ENCODE measurements at regions not wholly inside any gene's neighbourhood (a gene's known extent, or its start where the extent isn't known, plus 50 kb on each side); places are given as distances from the start of the nearest gene placed in this dataset.
"Not testable (repeated sequence)": the region's sequence is repeated elsewhere in the genome, so short reads cannot be mapped to it uniquely, and the experiment has no call there.

GRCh38 chr9:28491121-28491520 lies 917.8 kb upstream of the C9orf72 start:
- Histone ChIP-seq H3K27me3 (replicated peaks; ENCODE audit: control insufficient read depth, insufficient read depth, low read length) (no peaks in the 10 kb centered on the region), H3K9me3 (ENCODE audit: control insufficient read depth, low read length) (no peaks in the 10 kb centered on the region), H3K36me3 (ENCODE audit: control insufficient read depth, insufficient read depth, low read length, severe bottlenecking) (no peaks in the 10 kb centered on the region), H3K9ac (ENCODE audit: low read length) (no peak overlapping the region), H3K4me3 (ENCODE audit: low read length) (no peak overlapping the region), H3K4me1 (ENCODE audit: control insufficient read depth, insufficient read depth, low read length) (no peaks in the 10 kb centered on the region)
- DNase-seq (ENCODE audit: low read depth), result no peak

GRCh38 chr9:28498168-28498567 lies 924.9 kb upstream of the C9orf72 start:
- not testable (repeated sequence) for H3K9me3 ChIP-seq (ENCODE audit: control insufficient read depth, low read length); DNase-seq (ENCODE audit: low read depth); H3K4me1 ChIP-seq (ENCODE audit: control insufficient read depth, insufficient read depth, low read length); H3K27me3 ChIP-seq (replicated peaks; ENCODE audit: control insufficient read depth, insufficient read depth, low read length); H3K4me3 ChIP-seq (ENCODE audit: low read length); H3K36me3 ChIP-seq (ENCODE audit: control insufficient read depth, insufficient read depth, low read length, severe bottlenecking); H3K9ac ChIP-seq (ENCODE audit: low read length)

- H3K27me3 ChIP-seq (replicated peaks; ENCODE audit: control insufficient read depth, insufficient read depth, low read length), result no peaks in the 10 kb centered on the region
- no peaks in the 10 kb centered on the region for H3K4me1 ChIP-seq (ENCODE audit: control insufficient read depth, insufficient read depth, low read length)
- H3K9me3 ChIP-seq (ENCODE audit: control insufficient read depth, low read length), result no peaks in the 10 kb centered on the region
- no peak for DNase-seq (ENCODE audit: low read depth)
- H3K9ac ChIP-seq (ENCODE audit: low read length), result no peak overlapping the region
- no peak overlapping the region for H3K4me3 ChIP-seq (ENCODE audit: low read length)
- no peaks in the 10 kb centered on the region for H3K36me3 ChIP-seq (ENCODE audit: control insufficient read depth, insufficient read depth, low read length, severe bottlenecking)
Observed at GRCh38 chr9:28502189-28502588, 928.9 kb upstream of the C9orf72 start.

GRCh38 chr9:28502741-28503140 lies 929.5 kb upstream of the C9orf72 start:
- H3K9ac ChIP-seq (ENCODE audit: low read length), result no peak overlapping the region
- no peak for DNase-seq (ENCODE audit: low read depth)

GRCh38 chr9:28503573-28503972 lies 930.3 kb upstream of the C9orf72 start:
- Histone ChIP-seq H3K4me3 (ENCODE audit: low read length) (no peak overlapping the region), H3K4me1 (ENCODE audit: control insufficient read depth, insufficient read depth, low read length) (no peaks in the 10 kb centered on the region), H3K27me3 (replicated peaks; ENCODE audit: control insufficient read depth, insufficient read depth, low read length) (no peaks in the 10 kb centered on the region), H3K36me3 (ENCODE audit: control insufficient read depth, insufficient read depth, low read length, severe bottlenecking) (no peaks in the 10 kb centered on the region), H3K9me3 (ENCODE audit: control insufficient read depth, low read length) (no peaks in the 10 kb centered on the region), H3K9ac (ENCODE audit: low read length) (no peak overlapping the region)
- DNase-seq (ENCODE audit: low read depth), result no peak

More at GRCh38 chr9:28502741-28503140, 929.5 kb upstream of the C9orf72 start:
- Histone ChIP-seq H3K4me3 (ENCODE audit: low read length) (no peak overlapping the region), H3K4me1 (ENCODE audit: control insufficient read depth, insufficient read depth, low read length) (no peaks in the 10 kb centered on the region), H3K9me3 (ENCODE audit: control insufficient read depth, low read length) (no peaks in the 10 kb centered on the region), H3K27me3 (replicated peaks; ENCODE audit: control insufficient read depth, insufficient read depth, low read length) (no peaks in the 10 kb centered on the region), H3K36me3 (ENCODE audit: control insufficient read depth, insufficient read depth, low read length, severe bottlenecking) (no peaks in the 10 kb centered on the region)

GRCh38 chr9:28518439-28518838 lies 945.2 kb upstream of the C9orf72 start:
- Histone ChIP-seq H3K4me3 (ENCODE audit: low read length) (no peak overlapping the region), H3K4me1 (ENCODE audit: control insufficient read depth, insufficient read depth, low read length) (no peaks in the 10 kb centered on the region), H3K9ac (ENCODE audit: low read length) (no peak overlapping the region), H3K36me3 (ENCODE audit: control insufficient read depth, insufficient read depth, low read length, severe bottlenecking) (no peaks in the 10 kb centered on the region), H3K27me3 (replicated peaks; ENCODE audit: control insufficient read depth, insufficient read depth, low read length) (no peaks in the 10 kb centered on the region), H3K9me3 (ENCODE audit: control insufficient read depth, low read length) (no peaks in the 10 kb centered on the region)
- no peak for DNase-seq (ENCODE audit: low read depth)

- H3K27me3 ChIP-seq (replicated peaks; ENCODE audit: control insufficient read depth, insufficient read depth, low read length); DNase-seq (ENCODE audit: low read depth); H3K4me3 ChIP-seq (ENCODE audit: low read length); H3K9ac ChIP-seq (ENCODE audit: low read length); H3K9me3 ChIP-seq (ENCODE audit: control insufficient read depth, low read length); H3K4me1 ChIP-seq (ENCODE audit: control insufficient read depth, insufficient read depth, low read length); H3K36me3 ChIP-seq (ENCODE audit: control insufficient read depth, insufficient read depth, low read length, severe bottlenecking): not testable (repeated sequence)
Observed at GRCh38 chr9:28524309-28524708, 951.0 kb upstream of the C9orf72 start.

- Histone ChIP-seq H3K9ac (ENCODE audit: low read length) (no peak overlapping the region), H3K27me3 (replicated peaks; ENCODE audit: control insufficient read depth, insufficient read depth, low read length) (no peaks in the 10 kb centered on the region), H3K4me3 (ENCODE audit: low read length) (no peak overlapping the region), H3K9me3 (ENCODE audit: control insufficient read depth, low read length) (no peaks in the 10 kb centered on the region), H3K36me3 (ENCODE audit: control insufficient read depth, insufficient read depth, low read length, severe bottlenecking) (no peaks in the 10 kb centered on the region), H3K4me1 (ENCODE audit: control insufficient read depth, insufficient read depth, low read length) (no peaks in the 10 kb centered on the region)
- no peak for DNase-seq (ENCODE audit: low read depth)
Observed at GRCh38 chr9:28528049-28528448, 954.8 kb upstream of the C9orf72 start.

GRCh38 chr9:28538132-28538531 lies 964.9 kb upstream of the C9orf72 start:
- Histone ChIP-seq H3K4me3 (ENCODE audit: low read length) (no peak overlapping the region), H3K27me3 (replicated peaks; ENCODE audit: control insufficient read depth, insufficient read depth, low read length) (no peaks in the 10 kb centered on the region), H3K36me3 (ENCODE audit: control insufficient read depth, insufficient read depth, low read length, severe bottlenecking) (no peaks in the 10 kb centered on the region), H3K4me1 (ENCODE audit: control insufficient read depth, insufficient read depth, low read length) (no peaks in the 10 kb centered on the region), H3K9me3 (ENCODE audit: control insufficient read depth, low read length) (no peaks in the 10 kb centered on the region), H3K9ac (ENCODE audit: low read length) (no peak overlapping the region)
- no peak for DNase-seq (ENCODE audit: low read depth)

- Histone ChIP-seq H3K4me3 (ENCODE audit: low read length) (no peak overlapping the region), H3K36me3 (ENCODE audit: control insufficient read depth, insufficient read depth, low read length, severe bottlenecking) (no peaks in the 10 kb centered on the region), H3K9ac (ENCODE audit: low read length) (no peak overlapping the region), H3K4me1 (ENCODE audit: control insufficient read depth, insufficient read depth, low read length) (no peaks in the 10 kb centered on the region), H3K27me3 (replicated peaks; ENCODE audit: control insufficient read depth, insufficient read depth, low read length) (no peaks in the 10 kb centered on the region), H3K9me3 (ENCODE audit: control insufficient read depth, low read length) (no peaks in the 10 kb centered on the region)
- no peak for DNase-seq (ENCODE audit: low read depth)
Observed at GRCh38 chr9:28539434-28540070, 966.3 kb upstream of the C9orf72 start.

- H3K27me3 ChIP-seq (replicated peaks; ENCODE audit: control insufficient read depth, insufficient read depth, low read length), result no peaks in the 10 kb centered on the region
- H3K4me3 ChIP-seq (ENCODE audit: low read length), result no peak overlapping the region
- H3K4me1 ChIP-seq (ENCODE audit: control insufficient read depth, insufficient read depth, low read length), result no peaks in the 10 kb centered on the region
- H3K9ac ChIP-seq (ENCODE audit: low read length), result no peak overlapping the region
- DNase-seq (ENCODE audit: low read depth), result no peak
- H3K36me3 ChIP-seq (ENCODE audit: control insufficient read depth, insufficient read depth, low read length, severe bottlenecking), result no peaks in the 10 kb centered on the region
- H3K9me3 ChIP-seq (ENCODE audit: control insufficient read depth, low read length), result no peaks in the 10 kb centered on the region
Observed at GRCh38 chr9:28542928-28543327, 969.6 kb upstream of the C9orf72 start.

- H3K36me3 ChIP-seq (ENCODE audit: control insufficient read depth, insufficient read depth, low read length, severe bottlenecking), result no peaks in the 10 kb centered on the region
Observed at GRCh38 chr9:28547527-28547926, 974.2 kb upstream of the C9orf72 start.

More at GRCh38 chr9:28547527-28547926, 974.2 kb upstream of the C9orf72 start:
- no peak overlapping the region for H3K9ac ChIP-seq (ENCODE audit: low read length)
- no peaks in the 10 kb centered on the region for H3K4me1 ChIP-seq (ENCODE audit: control insufficient read depth, insufficient read depth, low read length)
- H3K27me3 ChIP-seq (replicated peaks; ENCODE audit: control insufficient read depth, insufficient read depth, low read length), result no peaks in the 10 kb centered on the region
- DNase-seq (ENCODE audit: low read depth), result no peak
- no peak overlapping the region for H3K4me3 ChIP-seq (ENCODE audit: low read length)
- peaks cover 6% of the 10 kb centered on the region for H3K9me3 ChIP-seq (ENCODE audit: control insufficient read depth, low read length)

All from adipocyte (in vitro differentiated cells).